ENCODE measurements at regions not wholly inside any gene's neighbourhood (a gene's known extent, or its start where the extent isn't known, plus 50 kb on each side); places are given as distances from the start of the nearest gene placed in this dataset.
"Not testable (repeated sequence)": the region's sequence is repeated elsewhere in the genome, so short reads cannot be mapped to it uniquely, and the experiment has no call there.

- Mint-ChIP-seq H3K4me1 (no peaks in the 10 kb centered on the region), H3K9me3 (no peaks in the 10 kb centered on the region), H3K4me3 (no peak overlapping the region), H3K27me3 (no peaks in the 10 kb centered on the region), H3K36me3 (ENCODE audit: low read depth) (no peaks in the 10 kb centered on the region), H3K27ac (no peak overlapping the region)
- DNase-seq: no peak
- intact Hi-C loops (cut with micrococcal nuclease): no loop called here
These were observed 70.5 kb upstream of the CSNK1A1L start for GRCh38 chr13:37175996-37176395.

- Mint-ChIP-seq H3K4me3 (no peak overlapping the region), H3K27me3 (no peaks in the 10 kb centered on the region), H3K36me3 (ENCODE audit: low read depth) (no peaks in the 10 kb centered on the region), H3K9me3 (no peaks in the 10 kb centered on the region), H3K4me1 (no peaks in the 10 kb centered on the region), H3K27ac (no peak overlapping the region)
- intact Hi-C loops (cut with micrococcal nuclease): no loop called here
- DNase-seq: no peak
These were observed 67.8 kb upstream of the CSNK1A1L start for GRCh38 chr13:37173214-37173613.

DNA sequence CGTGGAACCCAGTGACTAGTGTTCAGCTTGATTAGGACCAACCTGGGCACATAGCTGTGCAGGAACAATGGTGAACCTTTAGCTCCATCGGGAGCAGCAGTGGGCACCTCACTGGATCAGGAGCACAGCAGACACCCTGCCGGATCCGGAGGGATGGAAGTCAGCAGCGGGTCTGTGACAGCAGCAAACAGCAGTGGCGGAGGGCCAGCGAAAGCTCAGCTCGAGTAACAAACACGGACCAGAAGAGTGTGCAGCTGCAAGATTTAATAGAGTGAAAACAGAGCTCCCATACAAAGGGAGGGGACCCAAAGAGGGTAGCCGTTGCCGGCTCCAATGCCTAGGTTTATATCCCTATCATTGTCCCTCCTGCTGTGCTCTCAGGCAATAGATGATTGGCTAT lies 66.8 kb upstream of the CSNK1A1L start:
- H3K4me1 Mint-ChIP-seq; H3K9me3 Mint-ChIP-seq; H3K27ac Mint-ChIP-seq; DNase-seq; intact Hi-C loops (cut with micrococcal nuclease); H3K4me3 Mint-ChIP-seq; H3K27me3 Mint-ChIP-seq; H3K36me3 Mint-ChIP-seq (ENCODE audit: low read depth): not testable (repeated sequence)

DNA sequence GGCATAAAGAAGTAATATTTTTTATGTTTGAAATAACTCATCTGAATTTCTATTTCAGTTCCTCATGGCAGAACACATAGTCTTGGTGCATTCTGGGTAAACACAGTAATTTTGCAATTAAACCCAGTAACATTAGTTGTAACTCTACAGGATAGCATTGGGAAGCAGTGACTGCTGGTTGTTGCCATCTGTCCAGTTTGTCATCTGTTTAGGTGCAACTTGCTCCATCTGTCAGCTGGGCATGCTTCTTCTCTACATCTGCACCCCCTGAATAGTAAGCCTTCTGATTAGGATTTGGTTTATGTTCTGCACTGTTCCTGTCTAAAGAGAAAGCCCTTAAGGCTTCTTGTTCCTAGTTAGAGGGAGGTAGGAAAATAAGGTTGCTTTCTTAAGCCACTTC lies 63.5 kb upstream of the CSNK1A1L start:
- H3K9me3 Mint-ChIP-seq: no peaks in the 10 kb centered on the region
- no peaks in the 10 kb centered on the region for H3K27me3 Mint-ChIP-seq
- H3K4me3 Mint-ChIP-seq: no peak overlapping the region
- DNase-seq: no peak
- no peaks in the 10 kb centered on the region for H3K4me1 Mint-ChIP-seq
- intact Hi-C loops (cut with micrococcal nuclease): no loop called here
- no peaks in the 10 kb centered on the region for H3K36me3 Mint-ChIP-seq (ENCODE audit: low read depth)
- H3K27ac Mint-ChIP-seq: no peak overlapping the region

- intact Hi-C loops (cut with micrococcal nuclease): no loop called here
- DNase-seq: no peak
- H3K27me3 Mint-ChIP-seq: no peaks in the 10 kb centered on the region
These were observed 62.7 kb upstream of the CSNK1A1L start for GRCh38 chr13:37168151-37168550.

GRCh38 chr13:37164635-37165034 lies 59.2 kb upstream of the CSNK1A1L start:
- H3K27me3 Mint-ChIP-seq: no peaks in the 10 kb centered on the region
- H3K36me3 Mint-ChIP-seq (ENCODE audit: low read depth): no peaks in the 10 kb centered on the region
- H3K9me3 Mint-ChIP-seq: peaks cover 3% of the 10 kb centered on the region
- no peak for DNase-seq
- H3K4me3 Mint-ChIP-seq: no peak overlapping the region
- H3K27ac Mint-ChIP-seq: no peak overlapping the region
- H3K4me1 Mint-ChIP-seq: no peaks in the 10 kb centered on the region
- intact Hi-C loops (cut with micrococcal nuclease): no loop called here

More at GRCh38 chr13:37168151-37168550, 62.7 kb upstream of the CSNK1A1L start:
- Mint-ChIP-seq H3K4me3 (no peak overlapping the region), H3K9me3 (no peaks in the 10 kb centered on the region), H3K4me1 (no peaks in the 10 kb centered on the region), H3K36me3 (ENCODE audit: low read depth) (no peaks in the 10 kb centered on the region), H3K27ac (no peak overlapping the region)

DNA sequence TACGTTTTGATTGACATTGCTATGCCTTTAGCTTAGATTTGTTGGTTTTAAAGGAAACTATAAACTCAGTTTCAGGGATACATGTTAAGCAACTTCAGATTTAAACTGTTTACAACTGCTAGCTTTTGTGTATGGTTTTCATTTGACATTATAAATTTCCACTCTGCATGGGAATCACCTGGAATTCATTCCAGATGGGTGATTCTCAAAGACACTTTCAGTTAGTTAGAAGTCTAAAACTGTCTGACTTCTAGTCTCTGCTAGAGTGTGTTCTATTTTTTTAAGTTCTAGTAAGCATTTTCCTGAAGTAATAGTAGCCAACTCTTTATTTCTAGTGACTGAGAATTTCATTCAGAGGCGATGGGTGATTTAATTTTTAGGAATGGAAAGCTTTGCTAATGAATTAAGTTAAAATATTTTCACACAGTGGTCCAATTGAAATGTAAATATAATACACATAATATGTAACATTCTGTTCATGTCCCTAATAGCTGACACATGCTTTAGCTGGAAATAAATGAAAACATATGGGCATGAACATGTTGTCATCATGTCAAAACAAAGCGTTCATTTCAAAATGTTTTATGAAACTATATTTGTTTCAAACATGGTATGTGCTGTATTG lies 58.3 kb upstream of the CSNK1A1L start:
- Mint-ChIP-seq H3K27ac (no peak overlapping the region), H3K36me3 (ENCODE audit: low read depth) (no peaks in the 10 kb centered on the region), H3K27me3 (no peaks in the 10 kb centered on the region), H3K9me3 (peaks cover 3% of the 10 kb centered on the region), H3K4me3 (no peak overlapping the region), H3K4me1 (no peaks in the 10 kb centered on the region)
- intact Hi-C loops (cut with micrococcal nuclease): no loop called here
- DNase-seq: no peak

- Mint-ChIP-seq H3K9me3 (peaks cover 9% of the 10 kb centered on the region), H3K4me3 (no peak overlapping the region), H3K27ac (no peak overlapping the region), H3K27me3 (no peaks in the 10 kb centered on the region), H3K36me3 (ENCODE audit: low read depth) (no peaks in the 10 kb centered on the region), H3K4me1 (no peaks in the 10 kb centered on the region)
- intact Hi-C loops (cut with micrococcal nuclease): no loop called here
- DNase-seq: no peak
These were observed 53.0 kb upstream of the CSNK1A1L start for GRCh38 chr13:37158481-37158880.

DNA sequence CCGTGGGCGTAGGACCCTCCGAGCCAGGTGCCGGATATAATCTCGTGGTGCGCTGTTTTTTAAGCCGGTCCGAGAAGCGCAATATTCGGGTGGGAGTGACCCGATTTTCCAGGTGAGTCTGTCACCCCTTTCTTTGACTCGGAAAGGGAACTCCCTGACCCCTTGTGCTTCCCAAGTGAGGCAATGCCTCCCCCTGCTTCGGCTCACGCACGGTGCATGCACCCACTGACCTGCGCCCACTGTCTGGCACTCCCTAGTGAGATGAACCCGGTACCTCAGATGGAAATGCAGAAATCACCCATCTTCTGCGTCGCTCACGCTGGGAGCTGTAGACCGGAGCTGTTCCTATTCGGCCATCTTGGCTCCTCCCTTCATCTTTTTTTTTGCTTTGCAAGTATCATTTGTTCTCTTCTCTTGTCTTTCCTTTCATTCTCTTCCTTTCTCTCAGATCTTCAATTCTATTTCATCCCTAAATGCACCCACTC lies 50.2 kb upstream of the CSNK1A1L start:
- H3K27ac Mint-ChIP-seq; H3K36me3 Mint-ChIP-seq (ENCODE audit: low read depth); H3K27me3 Mint-ChIP-seq; H3K4me3 Mint-ChIP-seq; H3K4me1 Mint-ChIP-seq; H3K9me3 Mint-ChIP-seq; intact Hi-C loops (cut with micrococcal nuclease); DNase-seq: not testable (repeated sequence)
